A673 (cell line): ENCODE measurements at regions not wholly inside any gene's neighbourhood (a gene's known extent, or its start where the extent isn't known, plus 50 kb on each side); places are given as distances from the start of the nearest gene placed in this dataset.

ENCODE experiments used
- EZH2 ChIP-seq: fragments of 200-600 bp; sonication (generic); IDR thresholded peaks from 2 replicates; pipeline ENCODE4 v1.6.1; 2017; ENCODE audit warnings: borderline replicate concordance, low read depth, mild to moderate bottlenecking, mixed read lengths, antibody characterized with exemption, low read length; ENCODE audit not compliant: poor library complexity, severe bottlenecking
- TF ChIP-seq, protein P1 (sequence below): fragments of 300-800, 200-600 bp; sonication (generic); conservative IDR thresholded peaks from 2 replicates; pipeline ENCODE4 v1.5.1; 2017; ENCODE audit warnings: low read depth, mild to moderate bottlenecking, antibody characterized with exemption, low read length, moderate library complexity, mixed read lengths

DNA sequence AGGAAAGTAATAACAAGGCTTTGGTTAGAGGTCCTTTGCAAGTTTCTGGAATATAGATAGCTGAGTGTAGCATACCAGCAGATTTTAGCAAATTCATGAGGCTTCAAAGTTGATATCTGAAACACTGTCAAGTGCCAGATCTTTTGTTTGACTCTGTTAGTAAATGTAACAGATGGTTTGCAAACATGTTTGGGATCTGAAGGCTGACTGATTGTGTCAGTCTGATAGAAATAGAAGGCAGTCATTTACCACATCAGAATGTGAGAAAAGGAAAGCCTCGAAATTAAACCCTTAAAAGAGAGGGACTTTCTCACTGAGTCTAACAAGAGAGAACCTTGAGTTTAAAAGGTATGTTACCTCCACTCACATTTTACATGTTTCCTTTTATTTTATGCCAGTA, 371.5 kb downstream of the KIF2B start:
- TF ChIP-seq, protein P1, sequence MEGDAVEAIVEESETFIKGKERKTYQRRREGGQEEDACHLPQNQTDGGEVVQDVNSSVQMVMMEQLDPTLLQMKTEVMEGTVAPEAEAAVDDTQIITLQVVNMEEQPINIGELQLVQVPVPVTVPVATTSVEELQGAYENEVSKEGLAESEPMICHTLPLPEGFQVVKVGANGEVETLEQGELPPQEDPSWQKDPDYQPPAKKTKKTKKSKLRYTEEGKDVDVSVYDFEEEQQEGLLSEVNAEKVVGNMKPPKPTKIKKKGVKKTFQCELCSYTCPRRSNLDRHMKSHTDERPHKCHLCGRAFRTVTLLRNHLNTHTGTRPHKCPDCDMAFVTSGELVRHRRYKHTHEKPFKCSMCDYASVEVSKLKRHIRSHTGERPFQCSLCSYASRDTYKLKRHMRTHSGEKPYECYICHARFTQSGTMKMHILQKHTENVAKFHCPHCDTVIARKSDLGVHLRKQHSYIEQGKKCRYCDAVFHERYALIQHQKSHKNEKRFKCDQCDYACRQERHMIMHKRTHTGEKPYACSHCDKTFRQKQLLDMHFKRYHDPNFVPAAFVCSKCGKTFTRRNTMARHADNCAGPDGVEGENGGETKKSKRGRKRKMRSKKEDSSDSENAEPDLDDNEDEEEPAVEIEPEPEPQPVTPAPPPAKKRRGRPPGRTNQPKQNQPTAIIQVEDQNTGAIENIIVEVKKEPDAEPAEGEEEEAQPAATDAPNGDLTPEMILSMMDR = no peak
- TF ChIP-seq EZH2 = no peak
